Esophagus squamous epithelium (tissue), 5 donors: ENCODE measurements at regions not wholly inside any gene's neighbourhood (a gene's known extent, or its start where the extent isn't known, plus 50 kb on each side); places are given as distances from the start of the nearest gene placed in this dataset.

Experiments
- DNase-seq: peaks from one replicate; lab custom pipeline; 2025; lab: John Stamatoyannopoulos, UW
- H3K27ac ChIP-seq, 4 donors: fragments of 200-600 bp; sonication (generic); one replicate each; pipeline ENCODE4 v1.5.1; 2016 to 2019; ENCODE audit warnings: mild to moderate bottlenecking in 1 of 4
- H3K27me3 ChIP-seq, 4 donors: fragments of 200-600 bp; sonication (generic); 1 replicate in 3 of 4; 2 replicates in 1 of 4; pipeline versions ENCODE4 v1.5.1 to v1.6.0; 2017 to 2021; ENCODE audit warnings: antibody characterized with exemption in 1 of 4
- H3K36me3 ChIP-seq, 3 donors: fragments of 200-600 bp; sonication (generic); one replicate each; pipeline ENCODE4 v1.5.1; 2016 to 2019
- H3K4me1 ChIP-seq, 3 donors: fragments of 200-600 bp; sonication (generic); one replicate each; pipeline ENCODE4 v1.5.1; 2017 to 2019
- H3K4me3 ChIP-seq, 4 donors: fragments of 200-600 bp; sonication (generic); 1 replicate in 3 of 4; 2 replicates in 1 of 4; pipeline ENCODE4 v1.5.1; 2016 to 2019; ENCODE audit warnings: mild to moderate bottlenecking in 2 of 4, moderate library complexity in 1 of 4
- H3K9me3 ChIP-seq, 3 donors: fragments of 200-600 bp; sonication (generic); one replicate each; pipeline ENCODE4 v1.5.1; 2016 to 2019
- CTCF ChIP-seq, 6 experiments: fragments of 450-650 bp in 4 of 6; fragments of 200-600 bp in 2 of 6; sonication (generic) in 2 of 6; IDR thresholded peaks; one replicate each; pipeline ENCODE4 v1.5.1; 2016 to 2019; ENCODE audit warnings: antibody characterized with exemption in 6 of 6, mild to moderate bottlenecking in 4 of 6, moderate library complexity in 4 of 6
- POLR2A ChIP-seq, 4 donors: fragments of 450-650 bp; IDR thresholded peaks; one replicate each; pipeline ENCODE4 v1.6.1; 2017; ENCODE audit warnings: antibody characterized with exemption in 4 of 4, mild to moderate bottlenecking in 4 of 4, moderate library complexity in 3 of 4
- WGBS, 2 donors: methylation state at CpG; one replicate each; pipeline ENCODE4 v1.1.5; 2018; 5-methylcytosine and 5-hydroxymethylcytosine counted together
- intact Hi-C: fragments of 100-400 bp; cut with DNase I; formaldehyde crosslinking; loops from one replicate; pipeline ENCODE4 v1.15.0; 2022
- donor health status: DM: yes; HTN: yes; CAD: no.

GRCh38 chr5:24864244-24864643 is 219.5 kb upstream of the CDH10 start:
- intact Hi-C loops, result no loop called here
- WGBS, 2 donors, result 76 to 80% methylated on average over 4 of the region's 4 CpGs
- no peaks in the 10 kb centered on the region for H3K36me3 ChIP-seq
- DNase-seq, result no peak
- no peaks in the 10 kb centered on the region for H3K4me1 ChIP-seq
- H3K27me3 ChIP-seq, result no peaks in the 10 kb centered on the region
- no peak overlapping the region for H3K27ac ChIP-seq
- TF ChIP-seq POLR2A (IDR thresholded peaks at IDR 0.05), result no peak
- TF ChIP-seq CTCF (IDR thresholded peaks at IDR 0.05), result no peak
- H3K9me3 ChIP-seq, result peaks cover 0 to 10% (median 0%) of the 10 kb centered on the region in 3 donors
- H3K4me3 ChIP-seq, result no peak overlapping the region

- DNase-seq, result no peak
- WGBS, 2 donors, result 50 to 78% methylated on average over 3 of the region's 3 CpGs
- TF ChIP-seq CTCF (IDR thresholded peaks at IDR 0.05) (no peak), POLR2A (IDR thresholded peaks at IDR 0.05) (no peak)
- no peaks in the 10 kb centered on the region for H3K4me1 ChIP-seq
- no peak overlapping the region for H3K4me3 ChIP-seq
- H3K27ac ChIP-seq, result no peak overlapping the region
- H3K9me3 ChIP-seq, result peaks cover 0 to 10% (median 0%) of the 10 kb centered on the region in 3 donors
- H3K36me3 ChIP-seq, result no peaks in the 10 kb centered on the region
- intact Hi-C loops, result no loop called here
- H3K27me3 ChIP-seq, result no peaks in the 10 kb centered on the region
Observed at GRCh38 chr5:24862117-24862516, 217.3 kb upstream of the CDH10 start.

GRCh38 chr5:24855485-24855884 is 210.7 kb upstream of the CDH10 start:
- WGBS, 2 donors, result 76 to 85% methylated on average over 3 to 4 of the region's 4 CpGs
- Histone ChIP-seq H3K4me3 (no peak overlapping the region), H3K4me1 (no peaks in the 10 kb centered on the region), H3K36me3 (no peaks in the 10 kb centered on the region), H3K9me3 (peaks cover 0 to 11% (median 0%) of the 10 kb centered on the region in 3 donors), H3K27ac (no peak overlapping the region), H3K27me3 (no peaks in the 10 kb centered on the region)
- intact Hi-C loops, result no loop called here
- DNase-seq, result no peak
- TF ChIP-seq POLR2A (IDR thresholded peaks at IDR 0.05), result no peak
- TF ChIP-seq CTCF (IDR thresholded peaks at IDR 0.05), result no peak

- H3K36me3 ChIP-seq, result no peaks in the 10 kb centered on the region
- H3K4me3 ChIP-seq, result no peak overlapping the region
- DNase-seq, result no peak
- H3K27me3 ChIP-seq, result no peaks in the 10 kb centered on the region
- H3K27ac ChIP-seq, result no peak overlapping the region
- intact Hi-C loops, result no loop called here
- H3K9me3 ChIP-seq, result peaks cover 0 to 11% (median 0%) of the 10 kb centered on the region in 3 donors
- H3K4me1 ChIP-seq, result no peaks in the 10 kb centered on the region
- no peak for TF ChIP-seq POLR2A (IDR thresholded peaks at IDR 0.05)
- no peak for TF ChIP-seq CTCF (IDR thresholded peaks at IDR 0.05)
- WGBS, 2 donors, result 78 to 88% methylated on average over 1 of the region's 1 CpG
Observed at GRCh38 chr5:24854850-24855249, 210.1 kb upstream of the CDH10 start.

GRCh38 chr5:24854350-24854749 is 209.6 kb upstream of the CDH10 start:
- Histone ChIP-seq H3K4me3 (no peak overlapping the region), H3K27ac (no peak overlapping the region), H3K27me3 (no peaks in the 10 kb centered on the region), H3K36me3 (no peaks in the 10 kb centered on the region), H3K4me1 (no peaks in the 10 kb centered on the region), H3K9me3 (peaks cover 0 to 11% (median 0%) of the 10 kb centered on the region in 3 donors)
- intact Hi-C loops, result no loop called here
- DNase-seq, result no peak
- TF ChIP-seq CTCF (IDR thresholded peaks at IDR 0.05) (no peak), POLR2A (IDR thresholded peaks at IDR 0.05) (no peak)
